ENCODE measurements at regions not wholly inside any gene's neighbourhood (a gene's known extent, or its start where the extent isn't known, plus 50 kb on each side); places are given as distances from the start of the nearest gene placed in this dataset.

- DNase-seq, result no peak
These were observed 106.1 kb upstream of the HABP2 start for GRCh38 chr10:113446739-113447138.

GRCh38 chr10:113447278-113447677, 105.6 kb upstream of the HABP2 start:
- DNase-seq, result no peak

GRCh38 chr10:113449006-113449695, 103.7 kb upstream of the HABP2 start:
- no peak for DNase-seq

- DNase-seq, result no peak
These were observed 102.6 kb upstream of the HABP2 start for GRCh38 chr10:113450046-113450804.

- no peak for DNase-seq
These were observed 101.9 kb upstream of the HABP2 start for GRCh38 chr10:113450906-113451305.

- DNase-seq, result no peak
These were observed 100.6 kb upstream of the HABP2 start for GRCh38 chr10:113452146-113452845.

- DNase-seq, result no peak
These were observed 99.5 kb upstream of the HABP2 start for GRCh38 chr10:113453351-113453750.

GRCh38 chr10:113454341-113455061, 98.4 kb upstream of the HABP2 start:
- DNase-seq, result no peak

GRCh38 chr10:113455947-113456346, 96.9 kb upstream of the HABP2 start:
- DNase-seq, result no peak

- no peak for DNase-seq
These were observed 96.1 kb upstream of the HABP2 start for GRCh38 chr10:113456741-113457140.

GRCh38 chr10:113457408-113457807, 95.4 kb upstream of the HABP2 start:
- no peak for DNase-seq

- DNase-seq, result no peak
These were observed 94.4 kb upstream of the HABP2 start for GRCh38 chr10:113458451-113458850.

- DNase-seq, result no peak
These were observed 93.9 kb upstream of the HABP2 start for GRCh38 chr10:113458944-113459343.

GRCh38 chr10:113459626-113460280, 93.1 kb upstream of the HABP2 start:
- DNase-seq, result no peak

GRCh38 chr10:113463083-113463482, 89.8 kb upstream of the HABP2 start:
- no peak for DNase-seq

GRCh38 chr10:113463777-113464176, 89.1 kb upstream of the HABP2 start:
- DNase-seq, result no peak

- DNase-seq, result no peak
These were observed 83.1 kb upstream of the HABP2 start for GRCh38 chr10:113469796-113470195.

- no peak for DNase-seq
These were observed 82.2 kb upstream of the HABP2 start for GRCh38 chr10:113470372-113471240.

GRCh38 chr10:113471241-113471996, 81.4 kb upstream of the HABP2 start:
- no peak for DNase-seq

GRCh38 chr10:113473011-113473410, 79.8 kb upstream of the HABP2 start:
- no peak for DNase-seq

- no peak for DNase-seq
These were observed 79.0 kb upstream of the HABP2 start for GRCh38 chr10:113473851-113474250.
